ENCODE measurements at regions not wholly inside any gene's neighbourhood (a gene's known extent, or its start where the extent isn't known, plus 50 kb on each side); places are given as distances from the start of the nearest gene placed in this dataset.

GRCh38 chrX:109858602-109859341, 125.7 kb upstream of the ACSL4 start:
- TF ChIP-seq CTCF (IDR thresholded peaks at IDR 0.05) (no peak), TCF7L2 (IDR thresholded peaks at IDR 0.05; ENCODE audit: low read depth, low read length) (no peak)

Data from Panc1 (cell line).